PC-3 (cell line): ENCODE measurements at regions not wholly inside any gene's neighbourhood (a gene's known extent, or its start where the extent isn't known, plus 50 kb on each side); places are given as distances from the start of the nearest gene placed in this dataset.

Experiments used
- ATAC-seq: fragments of 200-7000 bp; cut with Tn5 transposase; 2 replicates; pipeline ENCODE4 v1.9.1; 2020; ENCODE audit warnings: mild to moderate bottlenecking, moderate library complexity
- BruUV-seq: library from RNA; stranded (reverse); fragments of 400-500 nt; replicated peaks from 2 replicates; lab custom pipeline; 2021; lab: Mats Ljungman, UMichigan
- CTCF ChIA-PET: fragments of 300-600 bp; sonication (Branson Sonifier 250); formaldehyde crosslinking; loops from one replicate; lab custom pipeline; 2022; ENCODE audit warnings: antibody characterized with exemption; lab: Charles Lee
- POLR2A ChIA-PET: fragments of 300-600 bp; sonication (Branson Sonifier 250); formaldehyde crosslinking; loops from one replicate; lab custom pipeline; 2022; ENCODE audit warnings: antibody characterized with exemption; ENCODE audit not compliant: unreplicated experiment; lab: Charles Lee
- DNase-seq: peaks from one replicate; pipeline ENCODE4 v3.0.0-alpha.2; 2015
- H2AFZ ChIP-seq: fragments of 300-600 bp; sonication (generic); 2 replicates; pipeline ENCODE4 v1.6.0; 2016; ENCODE audit warnings: antibody characterized with exemption, low read length
- H3F3A ChIP-seq: fragments of 300-600 bp; sonication (generic); one replicate; pipeline ENCODE4 v1.6.0; 2017; ENCODE audit warnings: antibody characterized with exemption, low read length, control low read depth, mild to moderate bottlenecking; ENCODE audit not compliant: unreplicated experiment
- H3K27ac ChIP-seq: fragments of 300-600 bp; sonication (generic); 2 replicates; pipeline ENCODE4 v1.5.1; 2016; ENCODE audit warnings: mild to moderate bottlenecking, low read length
- H3K27me3 ChIP-seq: fragments of 300-600 bp; sonication (generic); 2 replicates; pipeline ENCODE4 v1.6.1; 2016; ENCODE audit warnings: low read length, mixed read lengths
- H3K36me3 ChIP-seq: fragments of 300-600 bp; sonication (generic); 2 replicates; pipeline ENCODE4 v1.6.1; 2016; ENCODE audit warnings: low read depth, mixed run types, low read length, mixed read lengths
- H3K4me1 ChIP-seq: fragments of 300-600 bp; sonication (generic); 2 replicates; pipeline ENCODE4 v1.5.1; 2016; ENCODE audit warnings: low read length; ENCODE audit not compliant: insufficient read depth
- H3K4me2 ChIP-seq: fragments of 300-600 bp; sonication (generic); 2 replicates; pipeline ENCODE4 v1.6.0; 2016; ENCODE audit warnings: low read length
- H3K4me3 ChIP-seq: fragments of 300-600 bp; sonication (generic); 2 replicates; pipeline ENCODE4 v1.5.1; 2016; ENCODE audit warnings: mild to moderate bottlenecking, low read length, mixed read lengths
- H3K79me2 ChIP-seq: fragments of 300-600 bp; sonication (generic); 2 replicates; pipeline ENCODE4 v1.6.1; 2017; ENCODE audit warnings: low read length, mixed read lengths
- H3K9ac ChIP-seq: fragments of 300-600 bp; sonication (generic); 2 replicates; pipeline ENCODE4 v1.6.0; 2016; ENCODE audit warnings: mild to moderate bottlenecking, low read length
- H3K9me2 ChIP-seq: fragments of 300-600 bp; sonication (generic); replicated peaks from 2 replicates; pipeline ENCODE4 v1.6.1; 2016; ENCODE audit warnings: mixed run types, low read length, mixed read lengths
- H3K9me3 ChIP-seq: fragments of 300-600 bp; sonication (generic); 2 replicates; pipeline ENCODE4 v1.6.1; 2016; ENCODE audit warnings: low read length, mixed read lengths
- H4K20me1 ChIP-seq: fragments of 300-600 bp; sonication (generic); 2 replicates; pipeline ENCODE4 v1.6.1; 2016; ENCODE audit warnings: low read length, mixed read lengths
- CTCF ChIP-seq: fragments of 300-600 bp; sonication (generic); conservative IDR thresholded peaks from 2 replicates; pipeline ENCODE4 v1.5.1; 2017; ENCODE audit warnings: antibody characterized with exemption, low read depth, mild to moderate bottlenecking, low read length
- EZH2 ChIP-seq: fragments of 300-600 bp; sonication (generic); IDR thresholded peaks from one replicate; pipeline ENCODE4 v1.6.1; 2017; ENCODE audit warnings: antibody characterized with exemption, mild to moderate bottlenecking, low read length; ENCODE audit not compliant: unreplicated experiment
- EZH2phosphoT487 ChIP-seq: fragments of 300-600 bp; sonication (generic); IDR thresholded peaks from 2 replicates; pipeline ENCODE4 v1.6.1; 2018; ENCODE audit warnings: mild to moderate bottlenecking, antibody characterized with exemption, low read length, borderline replicate concordance
- intact Hi-C: fragments of 100-400 bp; cut with micrococcal nuclease; formaldehyde crosslinking; loops from 2 replicates; pipeline ENCODE4 v1.9.0; 2023

- TF ChIP-seq CTCF (no peak), EZH2 (no peak), EZH2phosphoT487 (no peak)
- DNase-seq (no peak), ATAC-seq (no peak)
- Histone ChIP-seq H4K20me1 (no peaks in the 10 kb centered on the region), H3K36me3 (no peaks in the 10 kb centered on the region), H3K27me3 (no peaks in the 10 kb centered on the region), H3K4me1 (no peaks in the 10 kb centered on the region), H3K4me3 (no peak overlapping the region), H3K9me2 (no peaks in the 10 kb centered on the region), H3K4me2 (no peak overlapping the region), H3K9ac (no peak overlapping the region), H3K27ac (no peak overlapping the region), H3K79me2 (no peaks in the 10 kb centered on the region), H3F3A (no peaks in the 10 kb centered on the region), H3K9me3 (no peaks in the 10 kb centered on the region), H2AFZ (no peak overlapping the region)
- ChIA-PET POLR2A (no interaction called here), CTCF (no interaction called here)
- intact Hi-C loops: no loop called here
- BruUV-seq: no TSS peak
Measured at GRCh38 chr4:160352637-160353036, 1249.8 kb downstream of the RAPGEF2 start.

GRCh38 chr4:160353548-160353947 lies 1250.7 kb downstream of the RAPGEF2 start:
- Histone ChIP-seq H2AFZ (no peak overlapping the region), H3K9me3 (no peaks in the 10 kb centered on the region), H3K27me3 (no peaks in the 10 kb centered on the region), H3K27ac (no peak overlapping the region), H3K4me3 (no peak overlapping the region), H4K20me1 (no peaks in the 10 kb centered on the region), H3K36me3 (no peaks in the 10 kb centered on the region), H3K9me2 (no peaks in the 10 kb centered on the region), H3F3A (no peaks in the 10 kb centered on the region), H3K4me2 (no peak overlapping the region), H3K4me1 (no peaks in the 10 kb centered on the region), H3K79me2 (no peaks in the 10 kb centered on the region), H3K9ac (no peak overlapping the region)
- TF ChIP-seq EZH2 (no peak), EZH2phosphoT487 (no peak), CTCF (no peak)
- POLR2A ChIA-PET: no interaction called here
- DNase-seq (no peak), ATAC-seq (no peak)
- no TSS peak for BruUV-seq
- intact Hi-C loops: no loop called here
- CTCF ChIA-PET: no interaction called here

- no peaks in the 10 kb centered on the region for H3K36me3 ChIP-seq
- H3K4me3 ChIP-seq: no peak overlapping the region
- no peak overlapping the region for H3K27ac ChIP-seq
- DNase-seq (no peak), ATAC-seq (no peak)
- H3K9ac ChIP-seq: no peak overlapping the region
- H4K20me1 ChIP-seq: no peaks in the 10 kb centered on the region
- no peaks in the 10 kb centered on the region for H3F3A ChIP-seq
- intact Hi-C loops: no loop called here
- H3K79me2 ChIP-seq: no peaks in the 10 kb centered on the region
- H3K4me2 ChIP-seq: no peak overlapping the region
- no TSS peak for BruUV-seq
- CTCF ChIA-PET: no interaction called here
- H3K4me1 ChIP-seq: no peaks in the 10 kb centered on the region
- TF ChIP-seq EZH2phosphoT487 (no peak), EZH2 (no peak), CTCF (no peak)
- H3K9me2 ChIP-seq: no peaks in the 10 kb centered on the region
- no peaks in the 10 kb centered on the region for H3K9me3 ChIP-seq
- H3K27me3 ChIP-seq: no peaks in the 10 kb centered on the region
- POLR2A ChIA-PET: no interaction called here
- no peak overlapping the region for H2AFZ ChIP-seq
Measured at GRCh38 chr4:160362478-160362877, 1259.6 kb downstream of the RAPGEF2 start.
